UCSD-AML1 (cell line): ENCODE measurements at regions not wholly inside any gene's neighbourhood (a gene's known extent, or its start where the extent isn't known, plus 50 kb on each side); places are given as distances from the start of the nearest gene placed in this dataset.
"Not testable (repeated sequence)": the region's sequence is repeated elsewhere in the genome, so short reads cannot be mapped to it uniquely, and the experiment has no call there.

Experiments used
- DNase-seq: peaks from one replicate; lab custom pipeline; 2025; ENCODE audit not compliant: unreplicated experiment; lab: John Stamatoyannopoulos, UW

GRCh38 chr2:234409590-234409989 is 87.3 kb downstream of the ARL4C start:
- DNase-seq: no peak

DNA sequence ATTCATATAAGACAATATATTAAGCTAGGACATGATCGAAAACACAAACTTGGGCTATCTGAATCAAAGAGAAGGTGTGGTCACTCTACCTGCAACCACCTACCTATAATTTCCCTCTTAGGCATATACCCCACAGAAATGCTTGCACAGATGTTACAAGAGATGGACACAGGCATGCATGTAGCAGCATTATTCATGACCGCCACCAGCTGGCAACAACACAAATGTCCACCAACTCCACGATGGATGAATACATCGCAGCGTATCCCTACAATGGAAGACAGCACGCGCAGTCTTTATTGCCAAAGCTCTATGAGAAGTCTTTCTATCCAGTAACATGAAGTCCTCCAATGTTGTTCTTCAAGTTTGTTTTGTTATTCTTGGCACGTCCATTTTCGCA is 90.8 kb downstream of the ARL4C start:
- DNase-seq: no peak

DNA sequence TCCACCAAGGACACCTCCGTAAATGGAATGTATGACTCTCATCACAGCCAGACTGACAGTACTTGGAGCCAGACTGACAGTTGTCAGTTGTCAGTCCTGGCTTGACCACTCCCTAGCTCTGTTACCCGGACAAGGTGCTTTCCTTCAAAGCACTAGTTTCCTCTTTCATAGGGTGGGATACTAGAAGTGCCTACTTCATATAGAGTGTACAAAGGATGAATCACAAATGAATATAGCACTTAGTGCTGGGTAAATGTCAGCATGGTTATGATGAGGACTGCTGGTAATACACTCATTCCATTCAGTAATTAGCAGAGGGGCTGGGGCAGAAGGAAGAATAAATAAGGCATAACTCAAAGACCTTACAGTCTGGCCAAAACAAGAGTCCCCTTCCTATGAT is 91.4 kb downstream of the ARL4C start:
- no peak for DNase-seq

DNA sequence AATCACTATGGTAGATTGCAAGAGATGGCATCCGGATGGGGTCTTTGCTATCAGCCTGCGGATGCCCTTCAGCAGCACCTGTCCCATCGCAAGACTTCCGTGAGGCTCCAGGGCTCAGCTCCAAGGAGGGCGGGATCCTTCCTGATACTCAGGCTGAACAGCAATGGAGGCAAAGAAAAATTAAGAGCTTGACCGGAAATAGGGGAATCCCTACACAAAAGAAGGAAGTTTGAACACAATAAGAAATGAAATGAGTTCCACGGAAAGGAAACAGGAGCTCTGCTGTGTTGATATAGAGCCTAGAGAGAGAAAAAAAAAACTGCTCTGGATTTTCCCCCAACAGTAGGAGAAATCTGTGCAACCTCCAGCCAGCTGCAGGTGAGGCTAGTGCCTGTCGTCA is 91.9 kb downstream of the ARL4C start:
- no peak for DNase-seq

GRCh38 chr2:234403751-234404150 is 93.1 kb downstream of the ARL4C start:
- no peak for DNase-seq

GRCh38 chr2:234403074-234403473 is 93.8 kb downstream of the ARL4C start:
- DNase-seq: no peak

DNA sequence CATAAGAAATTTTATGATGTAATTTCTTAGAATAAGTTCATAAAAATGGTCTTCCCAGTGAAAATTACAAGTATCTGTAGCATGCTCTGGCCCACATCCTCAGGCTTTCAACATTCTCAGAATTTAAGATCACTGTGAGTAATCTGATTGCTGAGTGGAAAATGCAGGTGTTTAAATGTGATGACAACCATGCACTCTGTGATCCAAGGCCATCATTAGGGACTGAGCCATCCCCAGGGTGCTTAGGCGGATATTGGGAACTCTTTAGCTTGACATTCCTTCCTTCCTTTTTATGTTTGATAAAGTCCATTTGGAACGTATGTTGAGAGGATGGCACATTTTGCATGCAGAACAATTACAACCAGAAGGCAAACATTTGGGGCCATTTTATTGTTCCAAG is 95.5 kb downstream of the ARL4C start:
- DNase-seq: no peak

- DNase-seq: no peak
Observed at GRCh38 chr2:234399451-234400246, 97.2 kb downstream of the ARL4C start.

DNA sequence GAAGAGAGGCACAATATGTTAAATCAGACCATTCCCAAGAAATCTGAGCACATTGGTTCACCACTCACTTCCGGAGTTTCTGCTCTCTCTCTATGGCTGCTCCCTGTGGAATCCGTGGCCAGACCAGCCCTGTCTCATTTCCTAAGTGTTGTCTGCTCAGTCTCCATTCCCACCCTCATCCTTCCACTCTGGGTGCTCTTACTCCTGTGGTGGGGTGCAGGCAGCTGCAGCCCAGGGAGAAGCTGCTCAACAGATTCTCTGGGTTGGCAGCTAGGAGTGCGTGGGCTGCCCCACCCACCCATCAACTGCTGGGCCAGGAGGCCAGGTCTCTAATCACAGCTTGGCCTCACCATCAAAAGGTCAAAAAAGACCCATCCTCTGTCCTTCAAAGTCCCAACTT is 98.3 kb downstream of the ARL4C start:
- DNase-seq: no peak

DNA sequence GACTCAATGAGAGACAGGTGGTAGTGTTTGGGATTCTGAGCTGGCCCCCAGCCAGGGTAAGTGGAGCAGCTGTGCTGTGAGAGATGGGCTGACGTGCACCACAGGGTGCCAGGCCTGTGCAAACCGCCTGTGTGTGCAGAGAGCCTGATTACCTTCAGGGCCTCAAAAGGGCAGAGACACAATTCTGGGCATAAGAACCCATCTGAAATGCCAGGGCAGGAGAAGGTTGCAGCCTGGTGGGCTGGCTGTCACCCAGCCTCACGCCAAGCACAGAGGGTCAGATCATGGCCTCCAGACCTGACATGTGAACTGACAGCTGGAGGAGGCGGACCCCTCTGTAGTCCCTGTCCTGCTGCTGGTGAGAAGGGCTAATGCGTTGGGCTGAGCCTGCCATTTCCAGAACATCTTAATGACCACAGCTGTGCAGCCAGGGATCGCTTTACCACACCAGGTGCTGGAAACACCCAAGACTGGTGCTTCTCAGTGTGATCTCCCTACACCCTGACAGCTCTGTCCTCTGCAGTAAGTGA is 100.9 kb downstream of the ARL4C start:
- DNase-seq: no peak

GRCh38 chr2:234394450-234394849 is 102.4 kb downstream of the ARL4C start:
- DNase-seq: no peak

DNA sequence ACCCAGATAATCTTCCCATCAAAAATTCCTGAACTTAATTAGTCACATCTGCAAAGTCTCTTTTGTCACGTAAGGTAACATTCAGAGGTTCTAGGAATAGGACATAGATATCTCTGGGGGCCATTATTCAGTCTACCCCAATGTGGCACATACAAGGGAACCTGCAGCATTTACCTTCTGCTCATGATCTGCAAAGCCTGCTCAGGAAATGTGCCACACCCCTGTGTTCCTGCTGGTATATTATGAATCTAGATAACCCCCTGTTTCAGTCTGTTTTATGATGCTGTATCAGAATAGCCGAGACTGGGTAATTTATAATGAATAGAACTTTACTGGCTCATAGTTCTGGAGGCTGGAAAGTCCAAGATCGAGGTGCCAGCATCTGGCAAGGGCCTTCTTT is 103.5 kb downstream of the ARL4C start:
- DNase-seq: no peak

DNA sequence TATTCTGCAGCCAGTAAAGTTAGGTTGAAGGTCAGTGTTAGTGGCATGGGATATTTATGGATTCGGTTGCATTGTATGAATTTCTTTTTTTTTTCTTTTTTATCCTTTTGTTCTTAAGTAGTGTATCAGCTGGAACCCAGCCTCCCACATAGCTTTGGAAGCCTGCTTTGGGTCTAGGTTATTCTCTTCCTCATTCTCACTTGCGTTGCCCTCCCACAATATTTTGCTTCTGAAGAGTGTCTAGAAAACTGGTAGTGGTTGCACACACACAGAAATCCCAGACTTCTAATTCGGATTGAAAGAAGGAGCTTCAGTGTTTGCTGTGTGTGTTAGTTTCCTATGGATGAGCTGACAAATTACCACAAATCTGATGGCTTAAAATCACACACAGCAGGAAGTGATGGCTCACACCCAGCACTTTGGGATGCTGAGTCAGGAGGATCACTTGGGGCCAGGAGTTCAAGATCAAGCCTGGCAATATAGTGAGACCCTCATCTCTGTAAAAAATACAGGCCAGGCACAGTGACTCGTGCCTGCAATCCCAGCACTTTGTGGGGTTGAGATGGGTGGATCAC is 104.8 kb downstream of the ARL4C start:
- DNase-seq: no peak

DNA sequence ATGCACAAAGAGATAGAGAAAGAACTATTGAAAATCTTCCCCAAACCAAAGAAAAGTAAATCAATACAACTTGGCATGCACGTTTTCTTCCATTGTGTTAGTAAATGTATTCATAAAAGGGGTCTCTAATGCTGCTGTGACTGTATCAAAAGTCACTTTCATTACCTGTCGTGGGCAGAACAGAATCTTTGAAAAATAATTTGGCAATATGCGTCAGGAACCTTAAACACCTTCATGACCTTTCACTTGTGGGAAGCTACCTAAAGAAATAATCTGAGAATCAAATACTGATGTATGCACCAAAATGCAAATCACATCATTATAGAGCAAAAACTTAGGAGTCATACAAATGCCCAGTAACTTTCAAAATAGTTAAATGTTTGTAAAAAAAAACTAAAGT is 105.3 kb downstream of the ARL4C start:
- no peak for DNase-seq

GRCh38 chr2:234389661-234390060 is 107.2 kb downstream of the ARL4C start:
- DNase-seq: not testable (repeated sequence)

- DNase-seq: no peak
Observed at GRCh38 chr2:234388591-234388990, 108.3 kb downstream of the ARL4C start.

DNA sequence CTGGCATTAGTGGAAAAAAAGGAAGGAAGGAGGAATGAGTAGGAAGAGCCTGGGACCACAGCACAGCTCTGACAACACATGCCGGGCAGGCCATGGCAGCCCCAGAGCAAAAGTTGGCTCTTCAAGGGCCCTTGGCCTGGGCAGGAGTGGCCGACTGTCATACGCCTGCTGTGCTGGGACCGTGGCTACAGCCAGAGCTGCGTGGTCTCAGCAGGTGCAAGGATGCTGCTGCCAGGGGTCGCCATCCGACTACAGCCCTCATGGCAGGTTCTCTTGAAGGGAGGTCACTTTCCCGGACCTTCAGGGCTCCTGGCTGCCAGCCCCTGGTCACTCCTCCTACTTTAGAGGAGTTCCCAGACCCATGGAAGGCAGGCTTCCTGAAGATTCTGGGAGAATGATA is 109.9 kb downstream of the ARL4C start:
- DNase-seq: no peak

GRCh38 chr2:234382131-234382530 is 114.8 kb downstream of the ARL4C start:
- no peak for DNase-seq

- not testable (repeated sequence) for DNase-seq
Observed at GRCh38 chr2:234378958-234379357, 117.9 kb downstream of the ARL4C start.

- DNase-seq: no peak
Observed at GRCh38 chr2:234378440-234378839, 118.4 kb downstream of the ARL4C start.

- DNase-seq: no peak
Observed at GRCh38 chr2:234377761-234378391, 119.0 kb downstream of the ARL4C start.

- no peak for DNase-seq
Observed at GRCh38 chr2:234376229-234376628, 120.7 kb downstream of the ARL4C start.
